Muscle layer of colon (tissue), 2 donors: ENCODE measurements at regions not wholly inside any gene's neighbourhood (a gene's known extent, or its start where the extent isn't known, plus 50 kb on each side); places are given as distances from the start of the nearest gene placed in this dataset.
A peak's percentile ranks its signal among the peaks of the same experiment; 100 is the strongest.

Experiments
- H3K27ac ChIP-seq: one replicate; pipeline ENCODE4 v1.7.0; 2013; ENCODE audit warnings: low read depth, mild to moderate bottlenecking, low read length, moderate library complexity
- H3K27me3 ChIP-seq, 2 donors: one replicate each; pipeline ENCODE4 v1.7.0; 2013; ENCODE audit warnings: low read length in 2 of 2, mild to moderate bottlenecking in 2 of 2; ENCODE audit not compliant: insufficient read depth in 2 of 2, control insufficient read depth in 1 of 2
- H3K36me3 ChIP-seq: one replicate; pipeline ENCODE4 v1.7.0; 2013; ENCODE audit warnings: mild to moderate bottlenecking, low read length; ENCODE audit not compliant: insufficient read depth
- H3K4me1 ChIP-seq: one replicate; pipeline ENCODE4 v1.7.0; 2013; ENCODE audit warnings: mild to moderate bottlenecking, low read length; ENCODE audit not compliant: insufficient read depth
- H3K4me3 ChIP-seq, 2 donors: one replicate each; pipeline ENCODE4 v1.7.0; 2013; ENCODE audit warnings: low read length in 2 of 2, low read depth in 1 of 2, mild to moderate bottlenecking in 1 of 2, moderate library complexity in 1 of 2
- H3K9ac ChIP-seq: one replicate; pipeline ENCODE4 v1.7.0; 2013; ENCODE audit warnings: low read length
- H3K9me3 ChIP-seq: one replicate; pipeline ENCODE4 v1.7.0; 2013; ENCODE audit warnings: mild to moderate bottlenecking, low read length
- donor health status: abdominal sarcoma.
- donor health status: Adenocarcinoma of cecum.

- Histone ChIP-seq H3K27me3 (no peaks in the 10 kb centered on the region), H3K36me3 (no peaks in the 10 kb centered on the region), H3K9ac (no peak overlapping the region), H3K4me3 (no peak overlapping the region), H3K9me3 (no peaks in the 10 kb centered on the region), H3K4me1 (no peaks in the 10 kb centered on the region), H3K27ac (no peak overlapping the region)
These were observed 83.3 kb downstream of the DDIT4L start for GRCh38 chr4:100106982-100107381.

GRCh38 chr4:100103671-100104070 lies 86.6 kb downstream of the DDIT4L start:
- H3K27me3 ChIP-seq = no peaks in the 10 kb centered on the region
- no peak overlapping the region for H3K27ac ChIP-seq
- no peaks in the 10 kb centered on the region for H3K36me3 ChIP-seq
- H3K4me3 ChIP-seq = no peak overlapping the region
- no peak overlapping the region for H3K9ac ChIP-seq
- H3K9me3 ChIP-seq = no peaks in the 10 kb centered on the region
- H3K4me1 ChIP-seq = no peaks in the 10 kb centered on the region

- Histone ChIP-seq H3K4me1 (no peaks in the 10 kb centered on the region), H3K9ac (no peak overlapping the region), H3K27me3 (no peaks in the 10 kb centered on the region), H3K36me3 (no peaks in the 10 kb centered on the region), H3K9me3 (no peaks in the 10 kb centered on the region), H3K4me3 (no peak overlapping the region), H3K27ac (no peak overlapping the region)
These were observed 89.3 kb downstream of the DDIT4L start for GRCh38 chr4:100100985-100101384.

- Histone ChIP-seq H3K27ac (no peak overlapping the region), H3K4me1 (no peaks in the 10 kb centered on the region), H3K9ac (no peak overlapping the region), H3K36me3 (no peaks in the 10 kb centered on the region), H3K4me3 (no peak overlapping the region), H3K9me3 (no peaks in the 10 kb centered on the region), H3K27me3 (no peaks in the 10 kb centered on the region)
These were observed 90.5 kb downstream of the DDIT4L start for GRCh38 chr4:100099746-100100145.

GRCh38 chr4:100098681-100099080 lies 91.6 kb downstream of the DDIT4L start:
- no peaks in the 10 kb centered on the region for H3K9me3 ChIP-seq
- no peak overlapping the region for H3K4me3 ChIP-seq
- H3K27ac ChIP-seq = no peak overlapping the region
- no peak overlapping the region for H3K9ac ChIP-seq
- peaks cover 6% of the 10 kb centered on the region for H3K4me1 ChIP-seq
- no peaks in the 10 kb centered on the region for H3K27me3 ChIP-seq
- H3K36me3 ChIP-seq = no peaks in the 10 kb centered on the region

GRCh38 chr4:100098011-100098545 lies 92.2 kb downstream of the DDIT4L start:
- Histone ChIP-seq H3K27me3 (no peaks in the 10 kb centered on the region), H3K4me3 (no peak overlapping the region), H3K36me3 (no peaks in the 10 kb centered on the region), H3K9me3 (no peaks in the 10 kb centered on the region), H3K27ac (no peak overlapping the region), H3K4me1 (peaks cover 11% of the 10 kb centered on the region), H3K9ac (no peak overlapping the region)

- H3K27ac ChIP-seq = no peak overlapping the region
- H3K36me3 ChIP-seq = no peaks in the 10 kb centered on the region
- peaks cover 17% of the 10 kb centered on the region for H3K4me1 ChIP-seq
- H3K27me3 ChIP-seq = no peaks in the 10 kb centered on the region
- no peak overlapping the region for H3K4me3 ChIP-seq
- no peak overlapping the region for H3K9ac ChIP-seq
- no peaks in the 10 kb centered on the region for H3K9me3 ChIP-seq
These were observed 94.3 kb downstream of the DDIT4L start for GRCh38 chr4:100095729-100096595.

- peak overlapping the region; percentile 17 for H3K27ac ChIP-seq
- H3K4me1 ChIP-seq = peaks cover 17% of the 10 kb centered on the region
- H3K27me3 ChIP-seq = no peaks in the 10 kb centered on the region
- H3K4me3 ChIP-seq = no peak overlapping the region
- no peak overlapping the region for H3K9ac ChIP-seq
- no peaks in the 10 kb centered on the region for H3K36me3 ChIP-seq
- H3K9me3 ChIP-seq = no peaks in the 10 kb centered on the region
These were observed 97.0 kb downstream of the DDIT4L start for GRCh38 chr4:100093091-100093866.

GRCh38 chr4:100087743-100088142 lies 102.5 kb downstream of the DDIT4L start:
- Histone ChIP-seq H3K9ac (no peak overlapping the region), H3K27ac (no peak overlapping the region), H3K27me3 (no peaks in the 10 kb centered on the region), H3K36me3 (no peaks in the 10 kb centered on the region), H3K4me3 (no peak overlapping the region), H3K4me1 (peaks cover 3% of the 10 kb centered on the region), H3K9me3 (no peaks in the 10 kb centered on the region)

GRCh38 chr4:100086766-100087431 lies 103.4 kb downstream of the DDIT4L start:
- Histone ChIP-seq H3K4me1 (no peaks in the 10 kb centered on the region), H3K9ac (no peak overlapping the region), H3K27me3 (no peaks in the 10 kb centered on the region), H3K36me3 (no peaks in the 10 kb centered on the region), H3K27ac (no peak overlapping the region), H3K9me3 (no peaks in the 10 kb centered on the region), H3K4me3 (no peak overlapping the region)

GRCh38 chr4:100084892-100085291 lies 105.4 kb downstream of the DDIT4L start:
- no peaks in the 10 kb centered on the region for H3K36me3 ChIP-seq

More at GRCh38 chr4:100084892-100085291, 105.4 kb downstream of the DDIT4L start:
- no peaks in the 10 kb centered on the region for H3K9me3 ChIP-seq
- no peaks in the 10 kb centered on the region for H3K4me1 ChIP-seq
- no peaks in the 10 kb centered on the region for H3K27me3 ChIP-seq
- H3K4me3 ChIP-seq = no peak overlapping the region
- H3K27ac ChIP-seq = no peak overlapping the region
- no peak overlapping the region for H3K9ac ChIP-seq
